Gastroesophageal sphincter (tissue), 4 donors: ENCODE measurements at regions not wholly inside any gene's neighbourhood (a gene's known extent, or its start where the extent isn't known, plus 50 kb on each side); places are given as distances from the start of the nearest gene placed in this dataset.
"Not testable (repeated sequence)": the region's sequence is repeated elsewhere in the genome, so short reads cannot be mapped to it uniquely, and the experiment has no call there.

Experiments
- ATAC-seq: fragments of 150-250 bp; one replicate; pipeline ENCODE4 v1.9.1; 2016; ENCODE audit warnings: mild to moderate bottlenecking, moderate library complexity
- H3K27ac ChIP-seq, 4 donors: fragments of 200-600 bp; sonication (generic) in 3 of 4; 1 replicate in 3 of 4; 2 replicates in 1 of 4; pipeline ENCODE4 v1.5.1; 2016 to 2019
- H3K27me3 ChIP-seq: fragments of 200-600 bp; sonication (generic); one replicate; pipeline ENCODE4 v1.5.1; 2019
- H3K36me3 ChIP-seq, 2 donors: fragments of 200-600 bp; sonication (generic); one replicate each; pipeline ENCODE4 v1.5.1; 2019; ENCODE audit warnings: control low read depth in 1 of 2
- H3K4me1 ChIP-seq, 3 donors: fragments of 200-600 bp; sonication (generic); 1 replicate in 2 of 3; 2 replicates in 1 of 3; pipeline ENCODE4 v1.5.1; 2016 to 2019; ENCODE audit warnings: control low read depth in 2 of 3
- H3K4me3 ChIP-seq, 2 donors: fragments of 200-600 bp; sonication (generic); one replicate each; pipeline ENCODE4 v1.5.1; 2019; ENCODE audit warnings: mild to moderate bottlenecking in 1 of 2, moderate library complexity in 1 of 2
- H3K9me3 ChIP-seq, 3 donors: fragments of 200-600 bp; sonication (generic); one replicate each; pipeline ENCODE4 v1.5.1; 2017 to 2019; ENCODE audit warnings: control low read depth in 2 of 3
- EP300 ChIP-seq: sonication (generic); formaldehyde crosslinking; IDR thresholded peaks from one replicate; pipeline ENCODE4 v1.6.1; 2017; ENCODE audit warnings: antibody characterized with exemption, mild to moderate bottlenecking
- POLR2A ChIP-seq, 2 donors: fragments of 450-650 bp; IDR thresholded peaks; one replicate each; pipeline ENCODE4 v1.6.1; 2017; ENCODE audit warnings: antibody characterized with exemption in 2 of 2, mild to moderate bottlenecking in 2 of 2, moderate library complexity in 1 of 2
- POLR2AphosphoS5 ChIP-seq: sonication (generic); formaldehyde crosslinking; IDR thresholded peaks from one replicate; pipeline ENCODE4 v1.6.1; 2017; ENCODE audit warnings: antibody characterized with exemption
- WGBS, 2 donors: methylation state at CpG; one replicate each; pipeline ENCODE4 v1.1.5; 2018; ENCODE audit warnings: low coverage in 1 of 2; 5-methylcytosine and 5-hydroxymethylcytosine counted together
- TF ChIP-seq, protein P1 (sequence below), 4 experiments: fragments of 200-600 bp in 2 of 4; fragments of 450-650 bp in 2 of 4; sonication (generic) in 1 of 4; IDR thresholded peaks; one replicate each; pipeline ENCODE4 v1.5.1; 2017 to 2019; ENCODE audit warnings: antibody characterized with exemption in 4 of 4, mild to moderate bottlenecking in 2 of 4, moderate library complexity in 2 of 4

DNA sequence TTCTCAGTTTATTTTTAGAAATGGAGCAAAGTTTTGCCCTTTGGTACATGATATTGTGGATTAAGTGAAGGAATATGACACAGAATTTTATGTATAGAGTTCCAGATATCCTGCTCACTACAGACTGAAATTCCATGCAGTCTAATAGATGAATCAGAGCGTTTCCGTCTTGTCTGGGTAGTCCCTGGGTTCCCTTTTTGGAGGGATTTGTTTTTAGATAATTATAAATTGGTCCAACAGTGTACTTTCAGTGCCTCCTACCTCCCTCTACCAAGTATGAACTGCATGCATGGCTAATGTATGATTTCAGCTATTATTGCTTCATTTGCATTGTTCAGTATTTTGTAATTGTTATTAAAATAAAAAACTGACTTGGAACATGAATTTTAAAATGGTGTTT lies 74.4 kb downstream of the SEPTIN7 start:
- peaks cover 0 to 10% of the 10 kb centered on the region in 2 donors for H3K36me3 ChIP-seq
- no peak overlapping the region for H3K27ac ChIP-seq
- TF ChIP-seq EP300 (no peak), POLR2A (IDR thresholded peaks at IDR 0.05) (no peak)
- WGBS, 2 donors: 43 to 53% methylated on average over 2 of the region's 2 CpGs
- ATAC-seq: no peak
- no peak overlapping the region for H3K4me3 ChIP-seq
- peaks cover 0 to 30% (median 2%) of the 10 kb centered on the region in 3 donors for H3K4me1 ChIP-seq
- no peaks in the 10 kb centered on the region for H3K9me3 ChIP-seq
- H3K27me3 ChIP-seq: no peaks in the 10 kb centered on the region

DNA sequence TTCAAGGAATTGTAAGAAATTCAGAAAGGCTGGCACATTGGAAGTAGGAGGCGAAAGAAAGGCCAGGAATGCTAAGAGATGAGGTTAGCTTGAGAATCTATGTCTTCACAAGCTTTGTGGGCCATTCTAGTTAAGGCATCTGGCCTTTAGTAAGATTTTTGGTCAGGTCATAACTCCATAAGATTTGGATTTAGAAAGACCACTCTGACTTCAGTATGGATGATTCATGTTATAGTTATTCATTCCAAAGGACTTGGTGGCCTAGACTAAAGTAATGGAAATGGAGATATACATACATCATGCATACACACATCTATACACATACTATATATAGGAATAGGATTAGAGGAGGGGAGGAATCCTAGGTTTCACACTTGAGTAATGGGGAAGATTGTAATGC lies 77.5 kb downstream of the SEPTIN7 start:
- ATAC-seq: no peak
- Histone ChIP-seq H3K9me3 (no peaks in the 10 kb centered on the region), H3K27ac (no peak overlapping the region), H3K27me3 (no peaks in the 10 kb centered on the region), H3K4me1 (peaks cover 0 to 21% (median 2%) of the 10 kb centered on the region in 3 donors), H3K36me3 (peaks cover 0 to 18% of the 10 kb centered on the region in 2 donors), H3K4me3 (no peak overlapping the region)
- TF ChIP-seq POLR2A (IDR thresholded peaks at IDR 0.05) (no peak), EP300 (no peak), POLR2AphosphoS5 (no peak)
- TF ChIP-seq, protein P1, sequence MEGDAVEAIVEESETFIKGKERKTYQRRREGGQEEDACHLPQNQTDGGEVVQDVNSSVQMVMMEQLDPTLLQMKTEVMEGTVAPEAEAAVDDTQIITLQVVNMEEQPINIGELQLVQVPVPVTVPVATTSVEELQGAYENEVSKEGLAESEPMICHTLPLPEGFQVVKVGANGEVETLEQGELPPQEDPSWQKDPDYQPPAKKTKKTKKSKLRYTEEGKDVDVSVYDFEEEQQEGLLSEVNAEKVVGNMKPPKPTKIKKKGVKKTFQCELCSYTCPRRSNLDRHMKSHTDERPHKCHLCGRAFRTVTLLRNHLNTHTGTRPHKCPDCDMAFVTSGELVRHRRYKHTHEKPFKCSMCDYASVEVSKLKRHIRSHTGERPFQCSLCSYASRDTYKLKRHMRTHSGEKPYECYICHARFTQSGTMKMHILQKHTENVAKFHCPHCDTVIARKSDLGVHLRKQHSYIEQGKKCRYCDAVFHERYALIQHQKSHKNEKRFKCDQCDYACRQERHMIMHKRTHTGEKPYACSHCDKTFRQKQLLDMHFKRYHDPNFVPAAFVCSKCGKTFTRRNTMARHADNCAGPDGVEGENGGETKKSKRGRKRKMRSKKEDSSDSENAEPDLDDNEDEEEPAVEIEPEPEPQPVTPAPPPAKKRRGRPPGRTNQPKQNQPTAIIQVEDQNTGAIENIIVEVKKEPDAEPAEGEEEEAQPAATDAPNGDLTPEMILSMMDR (IDR thresholded peaks at IDR 0.05): no peak
- WGBS, 2 donors: 100% methylated on average over 1 of the region's 1 CpG

DNA sequence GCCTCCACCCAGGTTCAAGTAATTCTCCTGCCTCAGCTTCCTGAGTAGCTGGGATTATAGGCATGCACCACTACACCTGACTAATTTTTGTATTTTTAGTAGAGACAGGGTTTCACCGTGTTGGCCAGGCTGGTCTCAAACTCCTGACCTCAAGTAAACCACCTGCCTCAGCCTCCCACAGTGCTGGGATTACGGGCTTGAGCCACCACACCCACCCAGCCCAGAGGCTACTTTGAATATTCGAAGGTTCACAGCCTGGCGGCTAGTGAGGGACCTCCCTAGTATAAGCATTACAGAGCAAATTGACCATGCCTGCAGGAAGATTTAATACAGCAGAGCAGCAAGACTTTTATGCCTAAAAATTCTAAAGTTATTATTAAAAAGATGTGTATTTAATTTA lies 86.6 kb downstream of the SEPTIN7 start:
- not testable (repeated sequence) for H3K9me3 ChIP-seq, H3K4me1 ChIP-seq, H3K27me3 ChIP-seq, ATAC-seq, H3K27ac ChIP-seq, H3K4me3 ChIP-seq
- peaks cover 0 to 64% of the 10 kb centered on the region in 2 donors for H3K36me3 ChIP-seq
- 93% methylated on average over 2 of the region's 4 CpGs; no CpG with 5 or more reads in 1 of the 2 donors for WGBS, 2 donors

DNA sequence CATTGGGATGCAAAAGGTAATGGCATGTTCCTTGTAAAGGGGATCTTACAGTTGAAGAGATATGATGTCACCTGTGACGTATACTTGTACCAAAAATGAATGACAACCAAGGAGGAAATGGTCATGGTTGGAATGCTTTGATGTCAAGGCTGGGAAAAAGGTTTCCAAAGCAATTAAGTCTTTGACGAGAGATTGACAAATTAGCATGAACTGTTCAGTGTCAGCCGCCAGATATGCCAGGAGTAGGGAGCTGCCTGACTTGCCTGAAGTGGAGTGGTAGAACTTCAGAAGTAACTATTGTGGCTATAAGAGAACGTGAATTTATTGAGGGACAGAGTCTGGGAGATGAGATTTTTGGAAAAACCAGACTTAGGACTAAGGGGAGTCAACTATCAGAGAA lies 88.1 kb downstream of the SEPTIN7 start:
- Histone ChIP-seq H3K4me3 (no peak overlapping the region), H3K4me1 (no peaks in the 10 kb centered on the region), H3K27ac (no peak overlapping the region), H3K36me3 (peaks cover 0 to 53% of the 10 kb centered on the region in 2 donors), H3K27me3 (no peaks in the 10 kb centered on the region), H3K9me3 (no peaks in the 10 kb centered on the region)
- TF ChIP-seq, protein P1 (IDR thresholded peaks at IDR 0.05): no peak
- TF ChIP-seq POLR2A (IDR thresholded peaks at IDR 0.05): no peak
- TF ChIP-seq POLR2AphosphoS5: no peak
- TF ChIP-seq EP300: no peak
- WGBS, 2 donors: 92 to 95% methylated on average over 4 of the region's 4 CpGs
- ATAC-seq: no peak

DNA sequence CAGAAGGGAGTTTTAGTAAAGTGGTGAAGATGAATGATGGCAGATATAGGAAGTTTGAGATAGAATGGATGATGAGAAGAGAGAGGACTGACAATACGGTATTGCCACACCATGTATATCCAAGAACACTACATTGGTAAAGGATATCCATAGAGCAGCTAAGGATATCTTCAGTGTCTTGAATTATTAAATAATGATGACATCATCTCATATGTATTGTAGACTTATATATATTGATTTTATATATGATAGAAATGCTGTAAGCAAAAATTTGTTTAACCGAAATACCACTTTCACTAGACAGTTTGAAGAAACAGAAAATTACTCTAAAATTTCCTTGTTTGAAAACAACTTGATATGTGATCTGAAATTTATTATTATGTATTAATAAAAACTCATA lies 89.0 kb downstream of the SEPTIN7 start:
- no peak overlapping the region for H3K27ac ChIP-seq

More for the DNA sequence above, 89.0 kb downstream of the SEPTIN7 start:
- TF ChIP-seq EP300 (no peak), POLR2A (IDR thresholded peaks at IDR 0.05) (no peak), POLR2AphosphoS5 (no peak)
- TF ChIP-seq, protein P1 (IDR thresholded peaks at IDR 0.05): no peak
- no peaks in the 10 kb centered on the region for H3K4me1 ChIP-seq
- 96 to 100% methylated on average over 2 of the region's 2 CpGs for WGBS, 2 donors
- H3K27me3 ChIP-seq: no peaks in the 10 kb centered on the region
- no peaks in the 10 kb centered on the region for H3K9me3 ChIP-seq
- H3K4me3 ChIP-seq: no peak overlapping the region
- peaks cover 0 to 45% of the 10 kb centered on the region in 2 donors for H3K36me3 ChIP-seq
- no peak for ATAC-seq
